HL-60 (cell line): ENCODE measurements at regions not wholly inside any gene's neighbourhood (a gene's known extent, or its start where the extent isn't known, plus 50 kb on each side); places are given as distances from the start of the nearest gene placed in this dataset.

ENCODE experiments used
- CTCF ChIP-seq: IDR thresholded peaks from one replicate; pipeline ENCODE4 v1.5.1; 2011; ENCODE audit warnings: low read length, control low read depth, inconsistent platforms; ENCODE audit not compliant: insufficient read depth
- POLR2AphosphoS5 ChIP-seq: IDR thresholded peaks from 2 replicates; pipeline ENCODE4 v1.6.1; 2012; ENCODE audit warnings: low read depth

- TF ChIP-seq CTCF (no peak), POLR2AphosphoS5 (no peak)
Observed at GRCh38 chr3:109211941-109212340, 75.4 kb downstream of the C3orf85 start.
